H1 (cell line): ENCODE measurements at regions not wholly inside any gene's neighbourhood (a gene's known extent, or its start where the extent isn't known, plus 50 kb on each side); places are given as distances from the start of the nearest gene placed in this dataset.

Source experiments
- CTCF ChIA-PET: fragments of 300-600 bp; sonication (Branson Sonifier 250); formaldehyde crosslinking; loops from one replicate; lab custom pipeline; 2021; ENCODE audit not compliant: partially characterized antibody; lab: Charles Lee
- POLR2A ChIA-PET: fragments of 300-600 bp; sonication (Branson Sonifier 250); formaldehyde crosslinking; loops from one replicate; lab custom pipeline; 2021; ENCODE audit warnings: inconsistent platforms; ENCODE audit not compliant: partially characterized antibody; lab: Charles Lee
- DNase-seq, 2 experiments: peaks; one replicate each; pipeline versions ENCODE4 v3.0.0 to v3.0.0-alpha.2; 2010 to 2022; ENCODE audit warnings: low spot score in 2 of 2, low read depth in 1 of 2, mixed read lengths in 1 of 2
- FAIRE-seq: peaks from 2 replicates; lab custom pipeline; 2011; peaks lifted over from hg19 to GRCh38; lab: Jason Lieb, UNC
- H2AFZ ChIP-seq: 2 replicates; pipeline ENCODE4 v1.8.1; 2012; ENCODE audit warnings: low read length, inconsistent platforms
- H2AK5ac ChIP-seq: 2 replicates; pipeline ENCODE4 v1.6.1; 2013; ENCODE audit warnings: low read depth, low read length
- H2BK120ac ChIP-seq: replicated peaks from 2 replicates; pipeline ENCODE3; 2013; ENCODE audit warnings: low read depth, low read length, inconsistent platforms
- H2BK12ac ChIP-seq: 2 replicates; pipeline ENCODE4 v1.6.1; 2013; ENCODE audit warnings: low read depth, low read length
- H2BK15ac ChIP-seq: 2 replicates; pipeline ENCODE4 v1.6.1; 2013; ENCODE audit warnings: low read length
- H2BK20ac ChIP-seq: 2 replicates; pipeline ENCODE4 v1.6.1; 2013; ENCODE audit warnings: low read length
- H2BK5ac ChIP-seq: 2 replicates; pipeline ENCODE4 v1.6.1; 2013; ENCODE audit warnings: low read depth, low read length
- H3K14ac ChIP-seq: 2 replicates; pipeline ENCODE4 v1.6.1; 2013; ENCODE audit warnings: inconsistent platforms; ENCODE audit not compliant: insufficient read length
- H3K18ac ChIP-seq: 2 replicates; pipeline ENCODE4 v1.6.1; 2013; ENCODE audit warnings: low read length; ENCODE audit errors: extremely low read depth
- H3K23ac ChIP-seq: 2 replicates; pipeline ENCODE4 v1.6.1; 2013; ENCODE audit warnings: inconsistent platforms; ENCODE audit not compliant: insufficient read length
- H3K23me2 ChIP-seq: 2 replicates; pipeline ENCODE4 v1.6.1; 2013; ENCODE audit warnings: low read depth, low read length
- H3K27ac ChIP-seq: 2 replicates; pipeline ENCODE4 v1.6.1; 2011; ENCODE audit warnings: low read depth, low read length, inconsistent platforms
- H3K27me3 ChIP-seq, 4 experiments: replicated peaks in 1 of 4; 1 replicate in 1 of 4; 2 replicates in 3 of 4; pipeline versions ENCODE4 v1.6.1 to v1.8.1; 2011 to 2013; ENCODE audit warnings: low read length in 3 of 4, mild to moderate bottlenecking in 3 of 4, inconsistent platforms in 2 of 4, mixed read lengths in 2 of 4, moderate library complexity in 1 of 4; ENCODE audit not compliant: control insufficient read depth in 3 of 4, insufficient read depth in 3 of 4; ENCODE audit errors: extremely low read depth in 1 of 4
- H3K36me3 ChIP-seq, 4 experiments: 2 replicates each; pipeline versions ENCODE4 v1.6.1 to v1.8.1; 2011 to 2013; ENCODE audit warnings: mild to moderate bottlenecking in 4 of 4, low read length in 3 of 4, moderate library complexity in 2 of 4, control low read depth in 1 of 4, inconsistent platforms in 1 of 4; ENCODE audit not compliant: insufficient read depth in 4 of 4, control insufficient read depth in 2 of 4
- H3K4ac ChIP-seq: replicated peaks from 2 replicates; pipeline ENCODE3; 2013; ENCODE audit warnings: low read length, low read depth, mixed read lengths, inconsistent platforms; ENCODE audit not compliant: insufficient read length
- H3K4me1 ChIP-seq, 4 experiments: replicated peaks in 1 of 4; 1 replicate in 1 of 4; 2 replicates in 3 of 4; pipeline versions ENCODE4 v1.6.1 to v1.8.1; 2011 to 2013; ENCODE audit warnings: low read length in 3 of 4, inconsistent platforms in 2 of 4, mixed read lengths in 1 of 4; ENCODE audit not compliant: insufficient read depth in 4 of 4, control insufficient read depth in 3 of 4
- H3K4me2 ChIP-seq, 2 experiments: 2 replicates each; pipeline versions ENCODE4 v1.6.1 to v1.8.1; 2011 to 2013; ENCODE audit warnings: low read depth in 2 of 2, low read length in 2 of 2, control low read depth in 1 of 2, inconsistent platforms in 1 of 2, mild to moderate bottlenecking in 1 of 2; ENCODE audit not compliant: insufficient read depth in 1 of 2
- H3K4me3 ChIP-seq, 4 experiments: fragments of 200-600, 300-600 bp in 1 of 4; sonication (generic), shearing (Covaris generic), sonication (Bioruptor Twin) in 1 of 4; 2 replicates each; pipeline versions ENCODE4 v1.5.1 to v1.8.1; 2011 to 2016; ENCODE audit warnings: low read length in 4 of 4, low read depth in 3 of 4, control low read depth in 2 of 4, inconsistent platforms in 2 of 4, mild to moderate bottlenecking in 2 of 4, mixed read lengths in 1 of 4, moderate library complexity in 1 of 4; ENCODE audit not compliant: insufficient read depth in 2 of 4; ENCODE audit errors: extremely low read depth in 1 of 4
- H3K56ac ChIP-seq: replicated peaks from 2 replicates; pipeline ENCODE3; 2013; ENCODE audit warnings: low read depth, mild to moderate bottlenecking, mixed read lengths, low read length, inconsistent platforms; ENCODE audit not compliant: insufficient read length
- H3K79me1 ChIP-seq: 2 replicates; pipeline ENCODE4 v1.6.1; 2013; ENCODE audit warnings: low read depth, low read length, control low read depth
- H3K79me2 ChIP-seq, 2 experiments: 2 replicates each; pipeline versions ENCODE4 v1.6.1 to v1.8.1; 2012 to 2013; ENCODE audit warnings: low read length in 2 of 2, mild to moderate bottlenecking in 2 of 2, inconsistent platforms in 1 of 2; ENCODE audit not compliant: insufficient read depth in 2 of 2, control insufficient read depth in 1 of 2
- H3K9ac ChIP-seq, 4 experiments: replicated peaks in 1 of 4; 1 replicate in 1 of 4; 2 replicates in 3 of 4; pipeline versions ENCODE4 v1.6.1 to v1.8.1; 2011 to 2013; ENCODE audit warnings: low read depth in 3 of 4, low read length in 3 of 4, control low read depth in 2 of 4, mild to moderate bottlenecking in 2 of 4, moderate library complexity in 2 of 4, inconsistent platforms in 1 of 4; ENCODE audit errors: extremely low read depth in 1 of 4
- H3K9me3 ChIP-seq, 2 experiments: 2 replicates each; pipeline versions ENCODE4 v1.6.1 to v1.8.1; 2012 to 2013; ENCODE audit warnings: mild to moderate bottlenecking in 2 of 2, moderate library complexity in 2 of 2, control low read depth in 1 of 2, inconsistent platforms in 1 of 2, low read depth in 1 of 2, low read length in 1 of 2, mixed read lengths in 1 of 2; ENCODE audit not compliant: insufficient read depth in 2 of 2
- H4K20me1 ChIP-seq, 2 experiments: replicated peaks in 1 of 2; 2 replicates each; pipeline versions ENCODE3 to v1.8.1; 2011 to 2013; ENCODE audit warnings: inconsistent platforms in 2 of 2, low read length in 2 of 2, mild to moderate bottlenecking in 1 of 2; ENCODE audit not compliant: insufficient read depth in 2 of 2, control insufficient read depth in 1 of 2
- H4K5ac ChIP-seq: 2 replicates; pipeline ENCODE4 v1.6.1; 2013; ENCODE audit warnings: low read length, low read depth, mixed read lengths, inconsistent platforms; ENCODE audit not compliant: insufficient read length
- H4K8ac ChIP-seq: 2 replicates; pipeline ENCODE4 v1.8.0; 2013; ENCODE audit warnings: mild to moderate bottlenecking, moderate library complexity, low read length, inconsistent platforms; ENCODE audit not compliant: insufficient read depth; ENCODE audit errors: extremely low read depth
- H4K91ac ChIP-seq: replicated peaks from 2 replicates; pipeline ENCODE3; 2013; ENCODE audit warnings: low read length, mixed read lengths, inconsistent platforms; ENCODE audit not compliant: insufficient read length
- CEBPB ChIP-seq: IDR thresholded peaks from 2 replicates; pipeline ENCODE4 v1.6.1; 2012; ENCODE audit warnings: low read depth, low read length
- GABPA ChIP-seq: IDR thresholded peaks from 2 replicates; pipeline ENCODE4 v1.6.1; 2011; ENCODE audit warnings: mild to moderate bottlenecking, low read length, moderate library complexity, borderline replicate concordance; ENCODE audit not compliant: insufficient read depth
- KDM1A ChIP-seq: fragments of 200-600, 300-600 bp; sonication (generic); IDR thresholded peaks from 2 replicates; pipeline ENCODE4 v1.7.1; 2016; ENCODE audit warnings: mild to moderate bottlenecking, low read length, borderline replicate concordance
- RAD21 ChIP-seq, 2 experiments: IDR thresholded peaks in 1 of 2; conservative IDR thresholded peaks in 1 of 2; 2 replicates each; pipeline ENCODE4 v1.6.1; 2011; ENCODE audit warnings: low read depth in 2 of 2, low read length in 2 of 2, improper control_type of control experiment in 1 of 2, inconsistent platforms in 1 of 2, mild to moderate bottlenecking in 1 of 2, moderate library complexity in 1 of 2
- SP4 ChIP-seq: IDR thresholded peaks from 2 replicates; pipeline ENCODE4 v1.6.1; 2012; ENCODE audit warnings: low read length, inconsistent platforms
- WGBS, 2 experiments: shearing (Covaris generic) in 1 of 2; methylation state at CpG; one replicate each; pipeline versions ENCODE4 v1.1.6 to v1.1.7; 2013 to 2015; ENCODE audit warnings: low lambda C conversion rate in 2 of 2, mixed read lengths in 2 of 2, inconsistent platforms in 1 of 2, low coverage in 1 of 2, missing lambda C conversion rate in 1 of 2; ENCODE audit not compliant: insufficient replicate concordance in 2 of 2, insufficient coverage in 1 of 2, insufficient read length in 1 of 2; ENCODE audit errors: extremely low coverage in 1 of 2, missing lambda C conversion rate in 1 of 2; 5-methylcytosine and 5-hydroxymethylcytosine counted together

DNA sequence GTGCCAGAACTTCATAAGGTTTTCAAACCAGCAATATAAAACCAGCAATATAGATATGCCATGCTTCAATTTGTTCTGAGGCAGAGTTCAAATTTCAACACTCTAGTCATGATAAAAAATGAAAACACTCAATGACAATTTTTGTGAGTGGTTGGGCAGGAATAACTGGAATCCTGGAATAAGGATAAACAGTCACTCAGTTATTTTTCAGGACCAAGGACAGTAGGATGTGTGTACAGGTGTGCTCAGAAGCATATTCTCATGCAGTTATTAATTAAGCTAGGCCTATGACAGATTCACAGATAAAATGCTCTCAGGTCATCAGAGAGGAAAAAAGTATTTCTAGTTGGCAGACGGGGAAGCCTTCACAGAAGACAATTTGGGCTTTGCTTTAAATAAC, 117.3 kb upstream of the PPP2R2B start:
- CTCF ChIA-PET: interaction anchor here (0.7 kb wide), 1 partner anchor 315 kb away, joined by 4 read pairs; no protein-coding TSS in a partner anchor
- no peak overlapping the region for H3K23ac ChIP-seq
- TF ChIP-seq GABPA (no peak), CEBPB (no peak), KDM1A (no peak), RAD21 (IDR thresholded peaks at IDR 0.05 in 1 of 2, conservative IDR thresholded peaks at IDR 0.05 in 1 of 2; ENCODE audit: low read depth in 2 of 2, low read length in 2 of 2) (no peak), SP4 (no peak)

More for the DNA sequence above, 117.3 kb upstream of the PPP2R2B start:
- H3K4me1 ChIP-seq: no peaks in the 10 kb centered on the region; a peak in 1 of 7 replicates
- DNase-seq: no peak
- no peak overlapping the region for H2AK5ac ChIP-seq
- H3K9ac ChIP-seq: no peak overlapping the region
- H3K27me3 ChIP-seq: peaks cover 0 to 1% (median 0%) of the 10 kb centered on the region in 4 experiments; a peak in 1 of 7 replicates
- no peaks in the 10 kb centered on the region for H3K79me2 ChIP-seq
- H2BK120ac ChIP-seq: no peak overlapping the region
- H3K4me3 ChIP-seq: no peak overlapping the region
- H3K23me2 ChIP-seq: no peaks in the 10 kb centered on the region
- H3K36me3 ChIP-seq: no peaks in the 10 kb centered on the region
- no peak overlapping the region for H3K4me2 ChIP-seq
- no peaks in the 10 kb centered on the region for H3K9me3 ChIP-seq
- H3K27ac ChIP-seq: no peak overlapping the region
- no peak overlapping the region for H2BK12ac ChIP-seq
- H3K18ac ChIP-seq: no peak overlapping the region
- H3K14ac ChIP-seq: no peak overlapping the region
- no peak for FAIRE-seq
- POLR2A ChIA-PET: interaction anchor here (0.6 kb wide), 1 partner anchor 28 kb away, joined by 3 read pairs; no protein-coding TSS in a partner anchor
- no peak overlapping the region for H4K91ac ChIP-seq
- WGBS, 2 experiments: 90% methylated on average over 1 of the region's 1 CpG; no CpG with 5 or more reads in 1 of the 2 experiments
- H3K56ac ChIP-seq: no peak overlapping the region
- H2BK20ac ChIP-seq: no peak overlapping the region
- no peaks in the 10 kb centered on the region for H4K20me1 ChIP-seq
- H3K4ac ChIP-seq: no peak overlapping the region
- H2BK5ac ChIP-seq: no peak overlapping the region
- no peak overlapping the region for H2BK15ac ChIP-seq
- no peak overlapping the region for H4K8ac ChIP-seq
- H2AFZ ChIP-seq: no peak overlapping the region
- H4K5ac ChIP-seq: no peak overlapping the region
- H3K79me1 ChIP-seq: no peaks in the 10 kb centered on the region
